ENCODE measurements at regions not wholly inside any gene's neighbourhood (a gene's known extent, or its start where the extent isn't known, plus 50 kb on each side); places are given as distances from the start of the nearest gene placed in this dataset.
"Not testable (repeated sequence)": the region's sequence is repeated elsewhere in the genome, so short reads cannot be mapped to it uniquely, and the experiment has no call there.

- no peak overlapping the region for H3K4me3 ChIP-seq
- DNase-seq (ENCODE audit: low spot score in 2 of 2), result no peak
- H3K27me3 ChIP-seq, result no peaks in the 10 kb centered on the region
- WGBS, result no CpG with 5 or more reads among the region's 6 CpGs
- no peaks in the 10 kb centered on the region for H3K9me3 ChIP-seq
- H3K27ac ChIP-seq, result no peak overlapping the region
- TF ChIP-seq EP300 (IDR thresholded peaks at IDR 0.05), result no peak
- no peak for TF ChIP-seq POLR2A (IDR thresholded peaks at IDR 0.05)
- TF ChIP-seq POLR2AphosphoS5 (IDR thresholded peaks at IDR 0.05), result no peak
- TF ChIP-seq, protein P1, sequence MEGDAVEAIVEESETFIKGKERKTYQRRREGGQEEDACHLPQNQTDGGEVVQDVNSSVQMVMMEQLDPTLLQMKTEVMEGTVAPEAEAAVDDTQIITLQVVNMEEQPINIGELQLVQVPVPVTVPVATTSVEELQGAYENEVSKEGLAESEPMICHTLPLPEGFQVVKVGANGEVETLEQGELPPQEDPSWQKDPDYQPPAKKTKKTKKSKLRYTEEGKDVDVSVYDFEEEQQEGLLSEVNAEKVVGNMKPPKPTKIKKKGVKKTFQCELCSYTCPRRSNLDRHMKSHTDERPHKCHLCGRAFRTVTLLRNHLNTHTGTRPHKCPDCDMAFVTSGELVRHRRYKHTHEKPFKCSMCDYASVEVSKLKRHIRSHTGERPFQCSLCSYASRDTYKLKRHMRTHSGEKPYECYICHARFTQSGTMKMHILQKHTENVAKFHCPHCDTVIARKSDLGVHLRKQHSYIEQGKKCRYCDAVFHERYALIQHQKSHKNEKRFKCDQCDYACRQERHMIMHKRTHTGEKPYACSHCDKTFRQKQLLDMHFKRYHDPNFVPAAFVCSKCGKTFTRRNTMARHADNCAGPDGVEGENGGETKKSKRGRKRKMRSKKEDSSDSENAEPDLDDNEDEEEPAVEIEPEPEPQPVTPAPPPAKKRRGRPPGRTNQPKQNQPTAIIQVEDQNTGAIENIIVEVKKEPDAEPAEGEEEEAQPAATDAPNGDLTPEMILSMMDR (IDR thresholded peaks at IDR 0.05), result no peak
- no peaks in the 10 kb centered on the region for H3K4me1 ChIP-seq
- H3K36me3 ChIP-seq, result no peaks in the 10 kb centered on the region
Observed at GRCh38 chrY:12431546-12431945, 269.5 kb upstream of the USP9Y start.

DNA sequence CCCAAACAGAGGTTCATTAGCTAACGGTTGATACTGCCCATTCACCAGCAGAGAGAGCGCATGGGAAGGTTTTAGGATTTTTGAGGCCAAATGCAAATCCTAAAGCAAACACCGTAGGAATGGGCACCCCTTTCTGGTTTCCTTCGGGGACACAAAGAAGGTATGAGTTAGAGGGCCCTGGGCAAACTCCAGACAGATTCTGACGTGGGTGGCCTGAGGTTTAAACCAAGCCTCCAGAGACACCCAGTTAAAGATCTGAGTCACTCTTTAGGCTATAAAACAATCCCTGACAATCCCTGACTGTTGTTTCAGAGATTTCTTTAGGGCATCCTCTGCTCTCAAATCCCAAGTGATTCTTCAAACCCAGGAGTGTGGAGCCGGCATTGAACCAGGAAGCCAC, 262.2 kb upstream of the USP9Y start:
- not testable (repeated sequence) for H3K9me3 ChIP-seq; H3K27ac ChIP-seq; H3K27me3 ChIP-seq; H3K4me3 ChIP-seq; H3K36me3 ChIP-seq; DNase-seq (ENCODE audit: low spot score in 2 of 2); H3K4me1 ChIP-seq
- WGBS, result no CpG with 5 or more reads among the region's 6 CpGs

DNA sequence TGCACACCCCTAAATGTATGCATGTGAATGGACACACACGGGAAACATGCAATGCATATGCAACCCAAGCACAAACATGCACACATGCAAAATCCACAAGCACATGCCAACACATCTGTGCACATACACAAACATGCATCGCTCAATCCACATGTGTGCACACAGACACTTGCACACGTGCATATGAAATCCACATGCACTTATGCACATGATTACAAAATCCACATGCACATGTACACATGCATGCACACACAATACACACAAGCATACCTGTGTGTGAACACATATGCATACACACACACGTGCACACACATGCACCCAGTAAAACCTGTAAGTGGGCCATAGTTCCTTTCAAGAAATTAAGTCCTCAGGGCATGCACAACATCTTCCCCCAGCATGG, 256.8 kb upstream of the USP9Y start:
- Histone ChIP-seq H3K27me3 (no peaks in the 10 kb centered on the region), H3K4me1 (no peaks in the 10 kb centered on the region), H3K36me3 (no peaks in the 10 kb centered on the region), H3K9me3 (no peaks in the 10 kb centered on the region), H3K4me3 (no peak overlapping the region), H3K27ac (no peak overlapping the region)
- WGBS, result no CpG with 5 or more reads among the region's 4 CpGs
- TF ChIP-seq EP300 (IDR thresholded peaks at IDR 0.05), result no peak
- no peak for TF ChIP-seq POLR2A (IDR thresholded peaks at IDR 0.05)
- TF ChIP-seq, protein P1 (IDR thresholded peaks at IDR 0.05), result no peak
- TF ChIP-seq POLR2AphosphoS5 (IDR thresholded peaks at IDR 0.05), result no peak
- DNase-seq (ENCODE audit: low spot score in 2 of 2), result no peak

DNA sequence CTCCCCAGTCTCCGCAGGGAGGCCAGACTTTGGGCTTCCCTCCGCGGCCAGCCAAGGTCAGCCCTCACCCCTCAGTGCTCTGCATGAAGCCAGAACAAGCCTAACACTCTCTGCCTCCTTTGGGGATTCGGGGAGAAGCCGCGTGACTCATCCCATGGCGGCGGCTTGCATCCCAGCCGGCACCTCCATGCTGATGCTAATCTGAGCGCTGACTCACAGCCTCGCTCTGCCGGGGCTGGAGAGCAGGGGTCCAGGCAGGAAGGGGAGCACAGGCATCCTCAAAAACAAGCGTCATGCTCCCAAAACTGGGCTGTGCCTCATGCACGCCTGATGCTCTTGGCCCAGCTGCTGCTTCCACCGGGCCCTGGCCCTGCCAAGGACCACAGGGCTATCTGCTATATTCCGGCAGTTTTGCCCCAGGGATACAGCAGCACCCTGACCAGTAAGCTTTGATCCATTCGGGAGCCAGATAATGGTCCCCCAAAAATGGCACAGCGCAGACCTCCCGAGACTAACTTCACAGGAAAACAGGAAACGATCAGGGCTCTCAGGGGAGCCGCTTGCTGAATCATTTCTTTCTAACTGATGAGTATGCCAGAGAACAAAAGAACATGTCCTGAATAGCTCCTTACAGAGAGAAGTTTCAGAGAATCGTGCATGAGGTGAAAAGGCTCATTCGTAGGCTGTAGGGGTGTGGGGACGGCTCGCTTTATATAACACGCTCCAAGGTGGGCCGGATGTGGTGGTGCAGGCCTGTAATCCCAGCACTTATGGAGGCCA, 254.4 kb upstream of the USP9Y start:
- no CpG with 5 or more reads among the region's 27 CpGs for WGBS
- not testable (repeated sequence) for H3K4me3 ChIP-seq; H3K27ac ChIP-seq; DNase-seq (ENCODE audit: low spot score in 2 of 2); H3K9me3 ChIP-seq; H3K4me1 ChIP-seq; H3K27me3 ChIP-seq; H3K36me3 ChIP-seq

DNA sequence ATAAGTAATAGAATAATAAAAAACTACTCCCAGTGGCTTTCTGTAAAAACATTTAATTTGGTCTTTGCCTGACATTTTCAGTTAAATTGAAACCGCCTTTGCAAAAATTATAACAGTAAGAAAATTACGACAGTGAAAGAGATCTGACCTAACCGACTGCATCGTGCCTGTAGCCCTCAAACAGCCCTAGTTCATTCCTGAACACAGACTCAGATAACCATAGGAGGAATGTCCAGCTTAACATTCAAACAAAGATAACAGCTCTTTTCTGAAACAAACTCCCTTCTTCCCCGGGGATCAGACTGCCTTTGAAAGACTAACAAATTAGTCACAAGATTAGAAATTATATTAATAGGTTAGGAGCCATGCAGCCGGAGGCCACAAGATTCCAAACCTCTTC, 252.5 kb upstream of the USP9Y start:
- H3K9me3 ChIP-seq; H3K27ac ChIP-seq; DNase-seq (ENCODE audit: low spot score in 2 of 2); H3K36me3 ChIP-seq; H3K27me3 ChIP-seq; H3K4me3 ChIP-seq; H3K4me1 ChIP-seq: not testable (repeated sequence)
- no CpG with 5 or more reads among the region's 6 CpGs for WGBS

- not testable (repeated sequence) for H3K4me1 ChIP-seq; DNase-seq (ENCODE audit: low spot score in 2 of 2); H3K27me3 ChIP-seq; H3K36me3 ChIP-seq; H3K4me3 ChIP-seq; H3K9me3 ChIP-seq; H3K27ac ChIP-seq
- WGBS, result no CpG with 5 or more reads among the region's 26 CpGs
Observed at GRCh38 chrY:12453318-12453717, 247.7 kb upstream of the USP9Y start.

GRCh38 chrY:12459965-12460364, 241.1 kb upstream of the USP9Y start:
- DNase-seq (ENCODE audit: low spot score in 2 of 2), result no peak
- WGBS, result no CpG with 5 or more reads among the region's 1 CpG
- H3K9me3 ChIP-seq, result no peaks in the 10 kb centered on the region
- no peaks in the 10 kb centered on the region for H3K27me3 ChIP-seq
- H3K27ac ChIP-seq, result no peak overlapping the region
- H3K4me1 ChIP-seq, result no peaks in the 10 kb centered on the region
- no peak overlapping the region for H3K4me3 ChIP-seq
- no peak for TF ChIP-seq POLR2AphosphoS5 (IDR thresholded peaks at IDR 0.05)
- TF ChIP-seq, protein P1 (IDR thresholded peaks at IDR 0.05), result no peak
- no peak for TF ChIP-seq POLR2A (IDR thresholded peaks at IDR 0.05)
- TF ChIP-seq EP300 (IDR thresholded peaks at IDR 0.05), result no peak
- H3K36me3 ChIP-seq, result no peaks in the 10 kb centered on the region
